Stimulated activated naive CD8-positive, alpha-beta T cell treated with anti-CD3 and anti-CD28 coated beads, Interleukin-15, Interleukin-2, amounts not matched to agents 100 ng/mL and 50 ng/mL, for 24 hours (primary cell): ENCODE measurements at regions not wholly inside any gene's neighbourhood (a gene's known extent, or its start where the extent isn't known, plus 50 kb on each side); places are given as distances from the start of the nearest gene placed in this dataset.

ENCODE experiments used
- H3K27ac Mint-ChIP-seq: one replicate; pipeline ENCODE4 v1.8.0; 2021; ENCODE audit warnings: mild to moderate bottlenecking, mixed read lengths
- H3K27me3 Mint-ChIP-seq: one replicate; pipeline ENCODE4 v1.8.0; 2021; ENCODE audit warnings: mixed read lengths
- H3K36me3 Mint-ChIP-seq: one replicate; pipeline ENCODE4 v1.8.0; 2021; ENCODE audit warnings: low read depth, mixed read lengths
- H3K4me1 Mint-ChIP-seq: one replicate; pipeline ENCODE4 v1.8.0; 2021; ENCODE audit warnings: low read depth, mixed read lengths
- H3K4me3 Mint-ChIP-seq: one replicate; pipeline ENCODE4 v1.8.0; 2021; ENCODE audit warnings: mild to moderate bottlenecking, mixed read lengths
- H3K9me3 Mint-ChIP-seq: one replicate; pipeline ENCODE4 v1.8.0; 2021; ENCODE audit warnings: mixed read lengths

GRCh38 chr4:10347815-10348214 is 109.4 kb downstream of the ZNF518B start:
- Mint-ChIP-seq H3K27me3 (peaks cover 19% of the 10 kb centered on the region), H3K9me3 (no peaks in the 10 kb centered on the region), H3K27ac (no peak overlapping the region), H3K4me1 (no peaks in the 10 kb centered on the region), H3K36me3 (no peaks in the 10 kb centered on the region), H3K4me3 (no peak overlapping the region)

GRCh38 chr4:10347281-10347795 is 109.9 kb downstream of the ZNF518B start:
- Mint-ChIP-seq H3K9me3 (no peaks in the 10 kb centered on the region), H3K4me3 (no peak overlapping the region), H3K36me3 (no peaks in the 10 kb centered on the region), H3K4me1 (no peaks in the 10 kb centered on the region), H3K27me3 (peaks cover 19% of the 10 kb centered on the region), H3K27ac (no peak overlapping the region)

- peaks cover 14% of the 10 kb centered on the region for H3K27me3 Mint-ChIP-seq
- no peaks in the 10 kb centered on the region for H3K4me1 Mint-ChIP-seq
- no peaks in the 10 kb centered on the region for H3K36me3 Mint-ChIP-seq
- no peak overlapping the region for H3K4me3 Mint-ChIP-seq
- no peak overlapping the region for H3K27ac Mint-ChIP-seq
- no peaks in the 10 kb centered on the region for H3K9me3 Mint-ChIP-seq
These were observed 111.2 kb downstream of the ZNF518B start for GRCh38 chr4:10346023-10346422.

- H3K4me3 Mint-ChIP-seq = no peak overlapping the region
- no peaks in the 10 kb centered on the region for H3K36me3 Mint-ChIP-seq
- no peak overlapping the region for H3K27ac Mint-ChIP-seq
- H3K9me3 Mint-ChIP-seq = no peaks in the 10 kb centered on the region
- peaks cover 8% of the 10 kb centered on the region for H3K27me3 Mint-ChIP-seq
- H3K4me1 Mint-ChIP-seq = no peaks in the 10 kb centered on the region
These were observed 111.8 kb downstream of the ZNF518B start for GRCh38 chr4:10345381-10345784.

- Mint-ChIP-seq H3K27me3 (peaks cover 10% of the 10 kb centered on the region), H3K27ac (no peak overlapping the region), H3K4me1 (no peaks in the 10 kb centered on the region), H3K4me3 (no peak overlapping the region), H3K36me3 (no peaks in the 10 kb centered on the region), H3K9me3 (no peaks in the 10 kb centered on the region)
These were observed 112.4 kb downstream of the ZNF518B start for GRCh38 chr4:10344824-10345223.

GRCh38 chr4:10343656-10344055 is 113.6 kb downstream of the ZNF518B start:
- Mint-ChIP-seq H3K27ac (no peak overlapping the region), H3K4me1 (no peaks in the 10 kb centered on the region), H3K9me3 (no peaks in the 10 kb centered on the region), H3K27me3 (peaks cover 8% of the 10 kb centered on the region), H3K36me3 (no peaks in the 10 kb centered on the region), H3K4me3 (no peak overlapping the region)

- H3K27me3 Mint-ChIP-seq = peaks cover 10% of the 10 kb centered on the region
- H3K4me1 Mint-ChIP-seq = no peaks in the 10 kb centered on the region
- no peaks in the 10 kb centered on the region for H3K36me3 Mint-ChIP-seq
- H3K27ac Mint-ChIP-seq = no peak overlapping the region
- H3K4me3 Mint-ChIP-seq = no peak overlapping the region
- no peaks in the 10 kb centered on the region for H3K9me3 Mint-ChIP-seq
These were observed 114.4 kb downstream of the ZNF518B start for GRCh38 chr4:10342866-10343265.

- Mint-ChIP-seq H3K4me3 (no peak overlapping the region), H3K9me3 (no peaks in the 10 kb centered on the region), H3K4me1 (no peaks in the 10 kb centered on the region), H3K27ac (no peak overlapping the region), H3K36me3 (no peaks in the 10 kb centered on the region), H3K27me3 (peaks cover 28% of the 10 kb centered on the region)
These were observed 120.8 kb downstream of the ZNF518B start for GRCh38 chr4:10336471-10336870.

- Mint-ChIP-seq H3K9me3 (no peaks in the 10 kb centered on the region), H3K27ac (no peak overlapping the region), H3K4me3 (no peak overlapping the region), H3K27me3 (peaks cover 28% of the 10 kb centered on the region), H3K36me3 (no peaks in the 10 kb centered on the region), H3K4me1 (no peaks in the 10 kb centered on the region)
These were observed 122.2 kb downstream of the ZNF518B start for GRCh38 chr4:10335050-10335449.

GRCh38 chr4:10334506-10335028 is 122.7 kb downstream of the ZNF518B start:
- no peaks in the 10 kb centered on the region for H3K9me3 Mint-ChIP-seq
- peaks cover 23% of the 10 kb centered on the region for H3K27me3 Mint-ChIP-seq
- no peak overlapping the region for H3K27ac Mint-ChIP-seq
- no peaks in the 10 kb centered on the region for H3K4me1 Mint-ChIP-seq
- H3K4me3 Mint-ChIP-seq = no peak overlapping the region
- no peaks in the 10 kb centered on the region for H3K36me3 Mint-ChIP-seq

GRCh38 chr4:10333942-10334341 is 123.3 kb downstream of the ZNF518B start:
- Mint-ChIP-seq H3K27me3 (peaks cover 22% of the 10 kb centered on the region), H3K36me3 (no peaks in the 10 kb centered on the region), H3K9me3 (no peaks in the 10 kb centered on the region), H3K4me1 (no peaks in the 10 kb centered on the region), H3K4me3 (no peak overlapping the region), H3K27ac (no peak overlapping the region)

- no peaks in the 10 kb centered on the region for H3K4me1 Mint-ChIP-seq
- peaks cover 5% of the 10 kb centered on the region for H3K27me3 Mint-ChIP-seq
- no peak overlapping the region for H3K4me3 Mint-ChIP-seq
These were observed 131.2 kb downstream of the ZNF518B start for GRCh38 chr4:10326075-10326474.

GRCh38 chr4:10321931-10322330 is 135.3 kb downstream of the ZNF518B start:
- Mint-ChIP-seq H3K27me3 (peaks cover 5% of the 10 kb centered on the region), H3K4me1 (no peaks in the 10 kb centered on the region), H3K4me3 (no peak overlapping the region), H3K27ac (no peak overlapping the region), H3K36me3 (no peaks in the 10 kb centered on the region), H3K9me3 (no peaks in the 10 kb centered on the region)

More at GRCh38 chr4:10326075-10326474, 131.2 kb downstream of the ZNF518B start:
- Mint-ChIP-seq H3K9me3 (no peaks in the 10 kb centered on the region), H3K36me3 (no peaks in the 10 kb centered on the region), H3K27ac (no peak overlapping the region)

GRCh38 chr4:10320130-10320529 is 137.1 kb downstream of the ZNF518B start:
- H3K4me1 Mint-ChIP-seq = no peaks in the 10 kb centered on the region
- no peak overlapping the region for H3K4me3 Mint-ChIP-seq
- peaks cover 5% of the 10 kb centered on the region for H3K27me3 Mint-ChIP-seq
- H3K9me3 Mint-ChIP-seq = no peaks in the 10 kb centered on the region
- H3K36me3 Mint-ChIP-seq = no peaks in the 10 kb centered on the region
- H3K27ac Mint-ChIP-seq = no peak overlapping the region

- Mint-ChIP-seq H3K9me3 (no peaks in the 10 kb centered on the region), H3K27me3 (no peaks in the 10 kb centered on the region), H3K36me3 (no peaks in the 10 kb centered on the region), H3K4me3 (no peak overlapping the region), H3K4me1 (no peaks in the 10 kb centered on the region), H3K27ac (no peak overlapping the region)
These were observed 139.9 kb downstream of the ZNF518B start for GRCh38 chr4:10317345-10317744.

- no peaks in the 10 kb centered on the region for H3K36me3 Mint-ChIP-seq
These were observed 140.4 kb downstream of the ZNF518B start for GRCh38 chr4:10316851-10317250.

More at GRCh38 chr4:10316851-10317250, 140.4 kb downstream of the ZNF518B start:
- no peak overlapping the region for H3K27ac Mint-ChIP-seq
- H3K9me3 Mint-ChIP-seq = no peaks in the 10 kb centered on the region
- no peak overlapping the region for H3K4me3 Mint-ChIP-seq
- H3K4me1 Mint-ChIP-seq = no peaks in the 10 kb centered on the region
- H3K27me3 Mint-ChIP-seq = no peaks in the 10 kb centered on the region
